HEK293T (cell line): ENCODE measurements at regions not wholly inside any gene's neighbourhood (a gene's known extent, or its start where the extent isn't known, plus 50 kb on each side); places are given as distances from the start of the nearest gene placed in this dataset.

ENCODE experiments used
- CTCF ChIA-PET: fragments of 350-600 bp; formaldehyde crosslinking; extraction: SDS; loops from one replicate; lab custom pipeline; 2021; ENCODE audit warnings: antibody characterized with exemption, inconsistent platforms; lab: Yijun Ruan, JAX
- POLR2A ChIA-PET: fragments of 350-600 bp; formaldehyde crosslinking; extraction: SDS; loops from one replicate; lab custom pipeline; 2020; ENCODE audit warnings: antibody characterized with exemption, inconsistent platforms; lab: Yijun Ruan, JAX
- DNase-seq: peaks from one replicate; pipeline ENCODE4 v3.0.0; 2012; ENCODE audit warnings: mixed read lengths; ENCODE audit errors: extremely low spot score
- ARNT ChIP-seq: fragments of 450-650 bp; IDR thresholded peaks from 2 replicates; pipeline ENCODE4 v1.6.1; 2017; ENCODE audit warnings: mild to moderate bottlenecking
- BHLHE40 ChIP-seq: fragments of 450-650 bp; IDR thresholded peaks from 2 replicates; pipeline ENCODE4 v1.6.1; 2016; ENCODE audit warnings: mild to moderate bottlenecking, moderate library complexity, borderline replicate concordance
- CTBP1 ChIP-seq: fragments of 450-650 bp; IDR thresholded peaks from 2 replicates; pipeline ENCODE4 v1.6.1; 2016; ENCODE audit warnings: borderline replicate concordance
- ELF4 ChIP-seq: fragments of 450-650 bp; IDR thresholded peaks from 2 replicates; pipeline ENCODE4 v1.6.1; 2017; ENCODE audit warnings: antibody characterized with exemption
- FOXA1 ChIP-seq: fragments of 450-650 bp; IDR thresholded peaks from 2 replicates; pipeline ENCODE4 v1.6.1; 2016; ENCODE audit warnings: mild to moderate bottlenecking
- FOXK2 ChIP-seq: fragments of 450-650 bp; IDR thresholded peaks from 2 replicates; pipeline ENCODE4 v1.6.1; 2016; ENCODE audit warnings: mild to moderate bottlenecking
- FOXM1 ChIP-seq: fragments of 450-650 bp; IDR thresholded peaks from 2 replicates; pipeline ENCODE4 v1.6.1; 2017; ENCODE audit warnings: mild to moderate bottlenecking, borderline replicate concordance
- HDGF ChIP-seq: fragments of 450-650 bp; IDR thresholded peaks from 2 replicates; pipeline ENCODE4 v1.6.1; 2017; ENCODE audit warnings: antibody characterized with exemption, borderline replicate concordance
- L3MBTL2 ChIP-seq: fragments of 450-650 bp; conservative IDR thresholded peaks from 2 replicates; pipeline ENCODE4 v1.6.1; 2016; ENCODE audit warnings: mild to moderate bottlenecking
- LEF1 ChIP-seq: fragments of 450-650 bp; IDR thresholded peaks from 2 replicates; pipeline ENCODE4 v1.6.1; 2017; ENCODE audit warnings: mild to moderate bottlenecking, borderline replicate concordance
- NFRKB ChIP-seq: fragments of 450-650 bp; IDR thresholded peaks from 2 replicates; pipeline ENCODE4 v1.6.1; 2016; ENCODE audit warnings: mild to moderate bottlenecking, moderate library complexity
- SP1 ChIP-seq: fragments of 450-650 bp; IDR thresholded peaks from 2 replicates; pipeline ENCODE4 v1.6.1; 2017
- SUZ12 ChIP-seq: fragments of 450-650 bp; IDR thresholded peaks from 2 replicates; pipeline ENCODE4 v1.6.1; 2016; ENCODE audit warnings: mild to moderate bottlenecking
- TARDBP ChIP-seq: fragments of 450-650 bp; IDR thresholded peaks from 2 replicates; pipeline ENCODE4 v1.6.1; 2016
- ZNF384 ChIP-seq: fragments of 450-650 bp; IDR thresholded peaks from 2 replicates; pipeline ENCODE4 v1.6.1; 2016
- TF ChIP-seq, protein P1 (sequence below): fragments of 450-650 bp; IDR thresholded peaks from 2 replicates; pipeline ENCODE4 v1.6.1; 2016

DNA sequence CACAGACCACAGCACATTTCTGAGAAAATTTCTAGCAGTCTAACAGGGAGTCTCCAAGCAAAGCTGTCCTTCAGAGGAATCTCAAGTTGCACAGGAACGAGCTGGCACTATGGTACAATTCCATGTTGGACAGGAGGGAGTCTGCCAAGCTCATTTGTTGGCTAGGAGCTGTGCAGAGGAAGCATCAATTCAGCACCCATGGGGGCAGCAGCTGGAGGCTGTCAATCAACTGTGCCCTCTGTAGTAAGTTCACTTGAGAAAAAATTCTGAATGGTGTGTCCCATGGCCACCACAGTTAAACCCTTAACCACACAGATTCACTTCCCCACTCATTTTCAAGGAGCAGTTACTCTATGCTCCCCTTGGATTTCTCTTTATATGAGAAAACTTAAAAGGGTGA, 298.5 kb upstream of the PPP2R3A start:
- ChIA-PET POLR2A (no interaction called here), CTCF (no interaction called here)
- DNase-seq = no peak
- no peak for TF ChIP-seq TARDBP
- TF ChIP-seq, protein P1, sequence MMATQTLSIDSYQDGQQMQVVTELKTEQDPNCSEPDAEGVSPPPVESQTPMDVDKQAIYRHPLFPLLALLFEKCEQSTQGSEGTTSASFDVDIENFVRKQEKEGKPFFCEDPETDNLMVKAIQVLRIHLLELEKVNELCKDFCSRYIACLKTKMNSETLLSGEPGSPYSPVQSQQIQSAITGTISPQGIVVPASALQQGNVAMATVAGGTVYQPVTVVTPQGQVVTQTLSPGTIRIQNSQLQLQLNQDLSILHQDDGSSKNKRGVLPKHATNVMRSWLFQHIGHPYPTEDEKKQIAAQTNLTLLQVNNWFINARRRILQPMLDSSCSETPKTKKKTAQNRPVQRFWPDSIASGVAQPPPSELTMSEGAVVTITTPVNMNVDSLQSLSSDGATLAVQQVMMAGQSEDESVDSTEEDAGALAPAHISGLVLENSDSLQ = no peak
- TF ChIP-seq BHLHE40 = no peak
- no peak for TF ChIP-seq FOXM1
- TF ChIP-seq FOXA1 = no peak
- no peak for TF ChIP-seq ZNF384
- TF ChIP-seq ARNT = no peak
- no peak for TF ChIP-seq ELF4
- no peak for TF ChIP-seq CTBP1
- TF ChIP-seq SUZ12 = no peak
- no peak for TF ChIP-seq L3MBTL2
- TF ChIP-seq SP1 = no peak

DNA sequence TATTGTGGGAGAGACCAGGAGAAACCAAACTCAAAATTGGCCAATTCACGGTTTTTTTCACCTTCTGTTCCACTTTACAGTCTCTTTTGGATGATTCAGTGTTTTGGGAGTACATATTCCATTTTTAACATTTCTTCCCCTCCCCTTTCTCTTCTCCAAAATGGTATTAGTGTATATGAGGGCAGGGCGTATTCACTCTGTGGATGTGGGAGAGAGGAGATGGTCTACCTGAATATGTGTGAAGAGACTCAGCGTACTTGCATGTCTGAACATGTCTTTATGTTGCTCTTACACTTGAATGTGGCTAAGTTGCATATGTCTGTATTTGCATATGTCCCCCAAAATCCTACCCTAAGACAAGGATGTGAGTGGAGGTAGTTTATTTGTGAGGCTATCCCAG, 291.0 kb upstream of the PPP2R3A start:
- TF ChIP-seq FOXA1 = no peak
- TF ChIP-seq ELF4 = no peak
- no peak for TF ChIP-seq ZNF384
- TF ChIP-seq L3MBTL2 = no peak
- TF ChIP-seq FOXK2 = no peak
- TF ChIP-seq, protein P1 = no peak
- no peak for TF ChIP-seq BHLHE40
- TF ChIP-seq ARNT = no peak
- POLR2A ChIA-PET = no interaction called here
- CTCF ChIA-PET = no interaction called here
- no peak for DNase-seq

GRCh38 chr3:135678386-135678785, 287.1 kb upstream of the PPP2R3A start:
- TF ChIP-seq NFRKB = no peak
- TF ChIP-seq BHLHE40 = no peak
- TF ChIP-seq LEF1 = no peak
- no peak for TF ChIP-seq FOXM1
- TF ChIP-seq ARNT = no peak
- no peak for TF ChIP-seq L3MBTL2
- no peak for TF ChIP-seq FOXA1
- no peak for TF ChIP-seq FOXK2
- no peak for TF ChIP-seq SUZ12
- POLR2A ChIA-PET = no interaction called here

GRCh38 chr3:135688003-135688402, 277.5 kb upstream of the PPP2R3A start:
- POLR2A ChIA-PET = no interaction called here
- CTCF ChIA-PET = no interaction called here
- no peak for DNase-seq
- TF ChIP-seq HDGF = no peak
- no peak for TF ChIP-seq TARDBP
- no peak for TF ChIP-seq L3MBTL2
- no peak for TF ChIP-seq SP1
- TF ChIP-seq CTBP1 = no peak
- TF ChIP-seq FOXM1 = no peak
- TF ChIP-seq ZNF384 = no peak
- TF ChIP-seq ARNT = no peak
- no peak for TF ChIP-seq NFRKB

More at GRCh38 chr3:135678386-135678785, 287.1 kb upstream of the PPP2R3A start:
- CTCF ChIA-PET = no interaction called here
- DNase-seq = no peak

- no peak for DNase-seq
- CTCF ChIA-PET = no interaction called here
- POLR2A ChIA-PET = no interaction called here
- no peak for TF ChIP-seq FOXK2
- TF ChIP-seq L3MBTL2 = no peak
- TF ChIP-seq ARNT = no peak
- no peak for TF ChIP-seq LEF1
- no peak for TF ChIP-seq BHLHE40
- TF ChIP-seq HDGF = no peak
- TF ChIP-seq CTBP1 = no peak
- no peak for TF ChIP-seq ELF4
- no peak for TF ChIP-seq FOXM1
- TF ChIP-seq SUZ12 = no peak
- TF ChIP-seq ZNF384 = no peak
- TF ChIP-seq, protein P1 = no peak
- TF ChIP-seq SP1 = no peak
- no peak for TF ChIP-seq FOXA1
Observed at GRCh38 chr3:135690664-135691063, 274.9 kb upstream of the PPP2R3A start.

DNA sequence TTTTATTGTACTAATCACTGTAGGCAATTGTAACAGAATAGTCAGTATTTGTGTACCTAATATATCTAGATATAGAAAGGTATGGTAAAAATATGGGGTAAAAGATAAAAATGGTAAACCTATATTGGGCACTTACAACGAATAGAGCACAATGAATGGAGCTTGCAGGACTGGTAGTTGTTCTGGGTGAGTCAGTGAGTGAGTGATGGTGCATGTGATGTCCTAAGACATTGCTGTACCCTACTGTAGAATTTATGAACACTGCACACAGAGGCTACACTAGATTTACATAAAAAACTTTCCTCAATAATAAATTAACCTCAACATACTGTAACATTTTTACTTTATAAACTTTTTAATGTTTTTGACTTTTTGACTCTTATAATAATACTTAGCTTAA, 274.3 kb upstream of the PPP2R3A start:
- DNase-seq = no peak
- ChIA-PET POLR2A (no interaction called here), CTCF (no interaction called here)
- TF ChIP-seq ARNT = no peak
- TF ChIP-seq CTBP1 = no peak
- TF ChIP-seq, protein P1 = no peak
- no peak for TF ChIP-seq NFRKB
- no peak for TF ChIP-seq SP1
- TF ChIP-seq HDGF = no peak
- TF ChIP-seq SUZ12 = no peak
- TF ChIP-seq FOXM1 = no peak
- no peak for TF ChIP-seq ELF4
- TF ChIP-seq ZNF384 = no peak
- TF ChIP-seq BHLHE40 = no peak
- no peak for TF ChIP-seq L3MBTL2
- TF ChIP-seq FOXA1 = no peak
- no peak for TF ChIP-seq FOXK2
- TF ChIP-seq LEF1 = no peak
- TF ChIP-seq TARDBP = no peak
